Cardiac muscle cell (in vitro differentiated cells and primary cell): ENCODE measurements at regions not wholly inside any gene's neighbourhood (a gene's known extent, or its start where the extent isn't known, plus 50 kb on each side); places are given as distances from the start of the nearest gene placed in this dataset.

ENCODE experiments used
- DNase-seq, 2 donors: peaks; one replicate each; pipeline versions ENCODE4 v3.0.0 to v3.0.0-alpha.2; 2010 to 2017; ENCODE audit warnings: low read depth in 1 of 2, low spot score in 1 of 2
- H3K27ac ChIP-seq: fragments of 200-600 bp; sonication (generic); 2 replicates; pipeline ENCODE4 v1.5.1; 2016
- H3K27me3 ChIP-seq: fragments of 200-600 bp; sonication (generic); 2 replicates; pipeline ENCODE4 v1.6.0; 2016; ENCODE audit warnings: control low read depth
- H3K36me3 ChIP-seq: fragments of 200-600 bp; sonication (generic); 2 replicates; pipeline ENCODE4 v1.5.1; 2016; ENCODE audit warnings: control low read depth
- H3K4me1 ChIP-seq: fragments of 200-600 bp; sonication (generic); 2 replicates; pipeline ENCODE4 v1.8.1; 2017; ENCODE audit warnings: low read depth, mild to moderate bottlenecking, mixed run types
- H3K4me3 ChIP-seq: fragments of 200-600 bp; sonication (generic); 2 replicates; pipeline ENCODE4 v1.5.1; 2016; ENCODE audit warnings: mild to moderate bottlenecking
- H3K9me3 ChIP-seq: fragments of 200-600 bp; sonication (generic); 2 replicates; pipeline ENCODE4 v1.5.1; 2017; ENCODE audit warnings: low read depth, mild to moderate bottlenecking, control low read depth
- CTCF ChIP-seq: IDR thresholded peaks from 2 replicates; pipeline ENCODE4 v1.5.1; 2012; ENCODE audit warnings: low read depth, mild to moderate bottlenecking, low read length

- H3K4me1 ChIP-seq, result no peaks in the 10 kb centered on the region
- no peaks in the 10 kb centered on the region for H3K9me3 ChIP-seq
- no peak overlapping the region for H3K4me3 ChIP-seq
- H3K27me3 ChIP-seq, result peaks cover 4% of the 10 kb centered on the region
- no peak for DNase-seq
- H3K36me3 ChIP-seq, result no peaks in the 10 kb centered on the region
- no peak for TF ChIP-seq CTCF
- no peak overlapping the region for H3K27ac ChIP-seq
Measured at GRCh38 chr1:229098361-229098760, 172.6 kb upstream of the RAB4A start.

GRCh38 chr1:229098903-229099578 lies 171.9 kb upstream of the RAB4A start:
- Histone ChIP-seq H3K9me3 (no peaks in the 10 kb centered on the region), H3K4me1 (no peaks in the 10 kb centered on the region), H3K36me3 (no peaks in the 10 kb centered on the region), H3K27me3 (peaks cover 4% of the 10 kb centered on the region), H3K27ac (no peak overlapping the region), H3K4me3 (no peak overlapping the region)
- no peak for DNase-seq
- TF ChIP-seq CTCF, result no peak

GRCh38 chr1:229101011-229101871 lies 169.7 kb upstream of the RAB4A start:
- H3K4me3 ChIP-seq, result no peak overlapping the region
- no peaks in the 10 kb centered on the region for H3K4me1 ChIP-seq
- H3K27ac ChIP-seq, result no peak overlapping the region
- DNase-seq, result no peak
- H3K9me3 ChIP-seq, result no peaks in the 10 kb centered on the region
- H3K27me3 ChIP-seq, result peaks cover 4% of the 10 kb centered on the region
- H3K36me3 ChIP-seq, result no peaks in the 10 kb centered on the region
- TF ChIP-seq CTCF, result no peak

- peak in 1 of 2 donors; percentile 44 for DNase-seq
- H3K36me3 ChIP-seq, result no peaks in the 10 kb centered on the region
- H3K4me3 ChIP-seq, result no peak overlapping the region
- TF ChIP-seq CTCF, result peak; percentile 38
- H3K27ac ChIP-seq, result no peak overlapping the region
- no peaks in the 10 kb centered on the region for H3K9me3 ChIP-seq
- no peaks in the 10 kb centered on the region for H3K4me1 ChIP-seq
- H3K27me3 ChIP-seq, result peaks cover 4% of the 10 kb centered on the region
Measured at GRCh38 chr1:229102741-229103391, 168.0 kb upstream of the RAB4A start.

- Histone ChIP-seq H3K4me3 (no peak overlapping the region), H3K27me3 (peaks cover 4% of the 10 kb centered on the region), H3K9me3 (no peaks in the 10 kb centered on the region), H3K27ac (no peak overlapping the region), H3K36me3 (no peaks in the 10 kb centered on the region), H3K4me1 (peaks cover 5% of the 10 kb centered on the region)
- no peak for DNase-seq
- no peak for TF ChIP-seq CTCF
Measured at GRCh38 chr1:229104654-229105053, 166.3 kb upstream of the RAB4A start.
